Uterus (tissue), 2 donors: ENCODE measurements at regions not wholly inside any gene's neighbourhood (a gene's known extent, or its start where the extent isn't known, plus 50 kb on each side); places are given as distances from the start of the nearest gene placed in this dataset.

Experiments
- CTCF ChIP-seq, 4 experiments: fragments of 200-600 bp in 2 of 4; fragments of 450-650 bp in 2 of 4; sonication (generic) in 2 of 4; IDR thresholded peaks; one replicate each; pipeline ENCODE4 v1.5.1; 2016 to 2019; ENCODE audit warnings: antibody characterized with exemption in 4 of 4, mild to moderate bottlenecking in 2 of 4, moderate library complexity in 1 of 4
- POLR2A ChIP-seq, 2 donors: fragments of 450-650 bp; IDR thresholded peaks; one replicate each; pipeline ENCODE4 v1.6.1; 2016; ENCODE audit warnings: antibody characterized with exemption in 2 of 2, mild to moderate bottlenecking in 1 of 2, moderate library complexity in 1 of 2

- TF ChIP-seq CTCF (IDR thresholded peaks at IDR 0.05), result no peak
- TF ChIP-seq POLR2A (IDR thresholded peaks at IDR 0.05), result no peak
Observed at GRCh38 chr11:10935015-10935559, 77.2 kb upstream of the ZBED5 start.
